IMR-90 (cell line): ENCODE measurements at regions not wholly inside any gene's neighbourhood (a gene's known extent, or its start where the extent isn't known, plus 50 kb on each side); places are given as distances from the start of the nearest gene placed in this dataset.
"Not testable (repeated sequence)": the region's sequence is repeated elsewhere in the genome, so short reads cannot be mapped to it uniquely, and the experiment has no call there.

ENCODE experiments used
- ATAC-seq: fragments of 200-7000 bp; cut with Tn5 transposase; 2 replicates; pipeline ENCODE4 v1.9.1; 2020; ENCODE audit warnings: low read depth, mild to moderate bottlenecking, moderate library complexity
- BruUV-seq: library from RNA; stranded (reverse); fragments of 400-500 nt; replicated peaks from 2 replicates; lab custom pipeline; 2021; lab: Mats Ljungman, UMichigan
- CTCF ChIA-PET: fragments of 300-600 bp; formaldehyde crosslinking; extraction: SDS; loops from one replicate; lab custom pipeline; 2021; ENCODE audit warnings: antibody characterized with exemption; lab: Yijun Ruan, JAX
- POLR2A ChIA-PET: fragments of 300-600 bp; sonication (Branson Sonifier 250); formaldehyde crosslinking; loops from one replicate; lab custom pipeline; 2022; ENCODE audit warnings: antibody characterized with exemption; ENCODE audit not compliant: unreplicated experiment; lab: Charles Lee
- DNase-seq: peaks from one replicate; pipeline ENCODE4 v3.0.0; 2013
- H2AFZ ChIP-seq: replicated peaks from 2 replicates; pipeline ENCODE3; 2013; ENCODE audit warnings: low read length, mild to moderate bottlenecking; ENCODE audit not compliant: poor library complexity
- H2AK5ac ChIP-seq: 2 replicates; pipeline ENCODE4 v1.6.1; 2013; ENCODE audit warnings: low read depth, low read length, inconsistent platforms
- H2AK9ac ChIP-seq: replicated peaks from 2 replicates; pipeline ENCODE3; 2013; ENCODE audit warnings: mild to moderate bottlenecking, low read depth, low read length, moderate library complexity; ENCODE audit not compliant: poor library complexity
- H2BK120ac ChIP-seq: 2 replicates; pipeline ENCODE4 v1.6.1; 2013; ENCODE audit warnings: low read depth, low read length, inconsistent platforms
- H2BK15ac ChIP-seq: 3 replicates; pipeline ENCODE4 v1.6.1; 2013; ENCODE audit warnings: low read depth, low read length, inconsistent platforms
- H2BK20ac ChIP-seq: 2 replicates; pipeline ENCODE4 v1.6.1; 2013; ENCODE audit warnings: low read depth, mild to moderate bottlenecking, inconsistent platforms, low read length, moderate library complexity
- H2BK5ac ChIP-seq: 2 replicates; pipeline ENCODE4 v1.6.1; 2013; ENCODE audit warnings: mild to moderate bottlenecking, low read depth, low read length, inconsistent platforms; ENCODE audit not compliant: poor library complexity, severe bottlenecking
- H3K14ac ChIP-seq: replicated peaks from 2 replicates; pipeline ENCODE4 v1.6.1; 2013; ENCODE audit warnings: low read depth, low read length, inconsistent platforms
- H3K18ac ChIP-seq: 2 replicates; pipeline ENCODE4 v1.6.1; 2013; ENCODE audit warnings: low read depth, low read length, control low read depth
- H3K23ac ChIP-seq: 2 replicates; pipeline ENCODE4 v1.6.1; 2013; ENCODE audit warnings: low read depth, low read length, inconsistent platforms
- H3K27ac ChIP-seq: 2 replicates; pipeline ENCODE4 v1.5.1; 2013; ENCODE audit warnings: mild to moderate bottlenecking, control low read depth, low read length; ENCODE audit not compliant: insufficient read depth
- H3K27me3 ChIP-seq: 2 replicates; pipeline ENCODE4 v1.6.1; 2013; ENCODE audit warnings: low read length; ENCODE audit not compliant: control insufficient read depth, insufficient read depth
- H3K36me3 ChIP-seq: 2 replicates; pipeline ENCODE4 v1.6.1; 2013; ENCODE audit warnings: low read length, mixed read lengths; ENCODE audit not compliant: control insufficient read depth, insufficient read depth
- H3K4ac ChIP-seq: 2 replicates; pipeline ENCODE4 v1.6.1; 2013; ENCODE audit warnings: low read depth, low read length, inconsistent platforms
- H3K4me1 ChIP-seq: 2 replicates; pipeline ENCODE4 v1.6.1; 2013; ENCODE audit warnings: low read length, mixed read lengths; ENCODE audit not compliant: control insufficient read depth, insufficient read depth
- H3K4me2 ChIP-seq: 2 replicates; pipeline ENCODE4 v1.6.1; 2013; ENCODE audit warnings: low read depth, mild to moderate bottlenecking, control low read depth, low read length, moderate library complexity
- H3K4me3 ChIP-seq: 2 replicates; pipeline ENCODE4 v1.5.1; 2013; ENCODE audit warnings: low read depth, mild to moderate bottlenecking, control low read depth, low read length, moderate library complexity; ENCODE audit not compliant: insufficient read depth
- H3K56ac ChIP-seq: 2 replicates; pipeline ENCODE4 v1.6.1; 2013; ENCODE audit warnings: low read length, inconsistent platforms; ENCODE audit not compliant: insufficient read depth; ENCODE audit errors: extremely low read depth
- H3K79me1 ChIP-seq, 2 experiments: 2 replicates each; pipeline ENCODE4 v1.6.1; 2013; ENCODE audit warnings: low read length in 2 of 2, inconsistent platforms in 1 of 2, low read depth in 1 of 2
- H3K9ac ChIP-seq: 2 replicates; pipeline ENCODE4 v1.6.1; 2013; ENCODE audit warnings: low read depth, low read length, control low read depth
- H3K9me1 ChIP-seq: 2 replicates; pipeline ENCODE4 v1.6.1; 2013; ENCODE audit warnings: low read length, inconsistent platforms; ENCODE audit not compliant: insufficient read depth
- H3K9me3 ChIP-seq: 2 replicates; pipeline ENCODE4 v1.6.1; 2013; ENCODE audit warnings: low read length; ENCODE audit not compliant: control insufficient read depth, insufficient read depth
- H4K20me1 ChIP-seq: 2 replicates; pipeline ENCODE4 v1.6.1; 2013; ENCODE audit warnings: low read length, inconsistent platforms; ENCODE audit not compliant: insufficient read depth
- H4K5ac ChIP-seq: 2 replicates; pipeline ENCODE4 v1.6.1; 2013; ENCODE audit warnings: mild to moderate bottlenecking, low read depth, low read length, control low read depth
- H4K8ac ChIP-seq, 2 experiments: 2 replicates each; pipeline ENCODE4 v1.6.1; 2013; ENCODE audit warnings: low read depth in 2 of 2, low read length in 2 of 2, control low read depth in 1 of 2, inconsistent platforms in 1 of 2
- H4K91ac ChIP-seq: 2 replicates; pipeline ENCODE4 v1.6.1; 2013; ENCODE audit warnings: low read depth, low read length, inconsistent platforms; ENCODE audit not compliant: insufficient read depth
- WGBS, 2 experiments: methylation state at CpG; one replicate each; pipeline versions ENCODE4 v1.1.5 to v1.1.7; 2013; ENCODE audit warnings: missing lambda C conversion rate in 2 of 2; ENCODE audit not compliant: insufficient read length in 1 of 2; ENCODE audit errors: extremely low coverage in 2 of 2; 5-methylcytosine and 5-hydroxymethylcytosine counted together
- dilution Hi-C: fragments of 300-500 bp; cut with HindIII; formaldehyde crosslinking; loops from one replicate; pipeline ENCODE4 v1.14.3; 2018; ENCODE audit warnings: low sequenced_read_pairs; ENCODE audit not compliant: unreplicated experiment
- in situ Hi-C: fragments of 300-500 bp; cut with MboI; formaldehyde crosslinking; loops from 3 replicates; pipeline ENCODE4 v1.14.3; 2019; ENCODE audit warnings: low sequenced_read_pairs, inconsistent platforms, mixed read lengths
- intact Hi-C: fragments of 100-400 bp; cut with micrococcal nuclease; formaldehyde crosslinking; loops from 2 replicates; pipeline ENCODE4 v1.10.0; 2022

DNA sequence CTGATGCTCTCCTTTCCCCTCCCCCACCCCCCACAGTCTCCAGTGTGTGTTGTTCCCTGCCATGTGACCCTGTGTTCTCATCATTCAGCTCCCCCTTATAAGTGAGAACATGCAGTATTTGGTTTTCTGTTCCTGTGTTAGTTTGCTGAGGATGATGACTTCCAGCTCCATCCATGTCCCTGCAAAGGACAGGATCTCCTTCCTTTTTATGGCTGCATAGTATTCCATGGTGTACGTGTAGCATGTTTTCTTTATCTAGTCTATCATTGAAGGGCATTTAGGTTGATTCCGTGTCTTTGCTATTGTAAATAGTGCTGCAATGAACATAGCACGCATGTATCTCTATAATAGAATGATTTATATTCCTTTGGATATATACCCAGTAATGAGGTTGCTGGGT lies 162.3 kb downstream of the ERMARD start:
- H3K23ac ChIP-seq, intact Hi-C loops, dilution Hi-C loops, in situ Hi-C loops, H4K20me1 ChIP-seq, H2AK9ac ChIP-seq, H3K27me3 ChIP-seq, H3K79me1 ChIP-seq, H3K14ac ChIP-seq, H2BK15ac ChIP-seq, H2BK120ac ChIP-seq, H3K36me3 ChIP-seq, BruUV-seq, H2BK5ac ChIP-seq, ATAC-seq, H2AK5ac ChIP-seq, H3K56ac ChIP-seq, H3K4ac ChIP-seq, H3K27ac ChIP-seq, H3K18ac ChIP-seq, DNase-seq, H4K5ac ChIP-seq, POLR2A ChIA-PET, H4K91ac ChIP-seq, H3K9ac ChIP-seq, H3K9me1 ChIP-seq, H2AFZ ChIP-seq, H3K4me1 ChIP-seq, H3K4me2 ChIP-seq, H2BK20ac ChIP-seq, H4K8ac ChIP-seq, CTCF ChIA-PET, H3K4me3 ChIP-seq: not testable (repeated sequence)
- no CpG with 5 or more reads among the region's 3 CpGs for WGBS, 2 experiments
- H3K9me3 ChIP-seq, result peaks cover 45% of the 10 kb centered on the region
